ENCODE measurements at regions not wholly inside any gene's neighbourhood (a gene's known extent, or its start where the extent isn't known, plus 50 kb on each side); places are given as distances from the start of the nearest gene placed in this dataset.

- TF ChIP-seq POLR2AphosphoS5 (IDR thresholded peaks at IDR 0.05) = no peak
- TF ChIP-seq POLR2A (IDR thresholded peaks at IDR 0.05; ENCODE audit: low read depth) = no peak
- no peak for TF ChIP-seq CTCF (IDR thresholded peaks at IDR 0.05)
- TF ChIP-seq EP300 (IDR thresholded peaks at IDR 0.05) = no peak
- 85% methylated on average over 2 of the region's 2 CpGs for WGBS
- Histone ChIP-seq H3K4me3 (no peak overlapping the region), H3K27me3 (peaks cover 0 to 4% (median 0%) of the 10 kb centered on the region in 4 donors), H3K4me1 (peaks cover 0 to 3% (median 0%) of the 10 kb centered on the region in 4 donors), H3K36me3 (no peaks in the 10 kb centered on the region), H3K9me3 (no peaks in the 10 kb centered on the region), H3K27ac (replicated peaks in 1 of 4) (no peak overlapping the region)
- no peak for DNase-seq (ENCODE audit: extremely low spot score)
- intact Hi-C loops (cut with DNase I) = no loop called here
Observed at GRCh38 chr1:213602796-213603486, 384.8 kb upstream of the PROX1 start.

GRCh38 chr1:213604477-213604876, 383.3 kb upstream of the PROX1 start:
- intact Hi-C loops (cut with DNase I) = no loop called here
- 92% methylated on average over 4 of the region's 4 CpGs for WGBS
- TF ChIP-seq POLR2AphosphoS5 (IDR thresholded peaks at IDR 0.05) (no peak), CTCF (IDR thresholded peaks at IDR 0.05) (no peak)
- Histone ChIP-seq H3K4me1 (peaks cover 0 to 3% (median 0%) of the 10 kb centered on the region in 4 donors), H3K36me3 (no peaks in the 10 kb centered on the region), H3K4me3 (no peak overlapping the region), H3K27me3 (peaks cover 0 to 4% (median 0%) of the 10 kb centered on the region in 4 donors), H3K9me3 (no peaks in the 10 kb centered on the region), H3K27ac (replicated peaks in 1 of 4) (no peak overlapping the region)
- DNase-seq (ENCODE audit: extremely low spot score) = no peak

- TF ChIP-seq CTCF (IDR thresholded peaks at IDR 0.05) (no peak), EP300 (IDR thresholded peaks at IDR 0.05) (no peak), POLR2A (IDR thresholded peaks at IDR 0.05; ENCODE audit: low read depth) (no peak), POLR2AphosphoS5 (IDR thresholded peaks at IDR 0.05) (no peak)
- H3K4me3 ChIP-seq = no peak overlapping the region
- DNase-seq (ENCODE audit: extremely low spot score) = no peak
- H3K9me3 ChIP-seq = no peaks in the 10 kb centered on the region
- no peaks in the 10 kb centered on the region for H3K36me3 ChIP-seq
- intact Hi-C loops (cut with DNase I) = no loop called here
- no peak overlapping the region for H3K27ac ChIP-seq (replicated peaks in 1 of 4)
- H3K27me3 ChIP-seq = peaks cover 0 to 8% (median 0%) of the 10 kb centered on the region in 4 donors
- peaks cover 0 to 3% (median 0%) of the 10 kb centered on the region in 4 donors for H3K4me1 ChIP-seq
- WGBS = 67% methylated on average over 9 of the region's 9 CpGs
Observed at GRCh38 chr1:213605732-213606131, 382.0 kb upstream of the PROX1 start.

GRCh38 chr1:213606252-213606820, 381.4 kb upstream of the PROX1 start:
- Histone ChIP-seq H3K36me3 (no peaks in the 10 kb centered on the region), H3K4me3 (no peak overlapping the region), H3K9me3 (no peaks in the 10 kb centered on the region), H3K4me1 (peaks cover 0 to 3% (median 0%) of the 10 kb centered on the region in 4 donors), H3K27ac (replicated peaks in 1 of 4) (no peak overlapping the region), H3K27me3 (peaks cover 0 to 8% (median 0%) of the 10 kb centered on the region in 4 donors)
- TF ChIP-seq POLR2A (IDR thresholded peaks at IDR 0.05; ENCODE audit: low read depth) (no peak), CTCF (IDR thresholded peaks at IDR 0.05) (no peak), EP300 (IDR thresholded peaks at IDR 0.05) (no peak), POLR2AphosphoS5 (IDR thresholded peaks at IDR 0.05) (no peak)
- intact Hi-C loops (cut with DNase I) = no loop called here
- WGBS = 63% methylated on average over 5 of the region's 5 CpGs
- DNase-seq (ENCODE audit: extremely low spot score) = no peak
